Fibroblast of skin of left quadriceps (primary cell): ENCODE measurements at regions not wholly inside any gene's neighbourhood (a gene's known extent, or its start where the extent isn't known, plus 50 kb on each side); places are given as distances from the start of the nearest gene placed in this dataset.

ENCODE experiments used
- DNase-seq, 2 experiments: peaks; one replicate each; pipeline ENCODE4 v3.0.0-alpha.2; 2013; ENCODE audit warnings: low read depth in 2 of 2

DNA sequence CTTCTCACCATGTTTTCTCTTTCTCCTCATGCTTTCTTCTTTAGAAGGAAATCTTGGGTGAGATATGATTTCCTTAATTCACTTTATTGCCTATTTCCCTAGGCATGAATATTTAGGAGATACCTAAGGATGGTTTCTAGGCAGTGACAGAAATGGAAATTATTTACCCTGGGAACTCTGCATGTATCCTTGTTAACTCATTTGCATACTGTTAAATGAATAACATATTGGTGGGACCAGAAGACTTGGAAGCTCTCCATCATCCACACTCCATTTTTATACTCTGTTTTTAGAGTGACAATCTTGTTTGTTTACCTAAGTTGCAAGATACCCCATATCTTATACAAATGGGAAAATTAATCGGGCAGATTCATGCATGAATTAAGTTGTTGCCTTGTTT is 285.7 kb downstream of the RNF144B start:
- DNase-seq = no peak

DNA sequence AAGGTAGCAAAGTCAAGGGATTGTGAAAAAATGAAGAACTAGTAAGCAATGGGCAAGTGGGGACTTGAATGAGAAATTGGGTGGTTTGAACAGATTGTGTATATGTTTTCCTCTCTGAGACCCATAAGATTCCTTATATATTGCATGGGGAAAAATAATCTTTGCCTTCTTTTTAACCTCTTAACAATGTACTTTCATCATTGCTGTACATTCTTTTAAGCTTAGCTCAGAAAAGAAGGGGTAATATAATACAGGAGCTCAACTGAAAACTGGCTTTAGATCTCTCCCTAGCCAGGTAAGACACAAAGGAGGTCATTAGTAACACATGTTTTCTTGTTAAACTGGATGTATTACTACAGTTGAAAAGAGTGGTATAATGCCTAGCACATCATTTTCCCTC is 287.2 kb downstream of the RNF144B start:
- no peak for DNase-seq

DNA sequence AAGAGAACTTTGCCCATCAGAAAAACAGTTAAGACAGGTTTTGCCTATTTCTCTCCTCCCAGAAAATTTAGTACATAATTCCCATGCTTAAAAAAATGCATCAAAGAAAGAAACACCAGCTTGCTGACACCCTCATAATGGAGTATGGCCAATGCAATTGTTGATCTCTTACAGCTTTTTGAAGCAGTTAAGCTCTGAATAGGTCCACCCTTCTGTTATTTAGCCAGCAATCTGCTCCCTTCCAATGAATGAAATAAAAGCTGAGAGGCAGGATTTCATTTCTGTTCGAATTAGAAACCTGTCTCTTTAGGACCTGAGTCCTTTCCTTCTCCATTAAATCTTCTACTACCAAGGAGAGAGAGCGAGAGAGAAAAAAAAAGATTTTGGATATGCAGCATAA is 288.7 kb downstream of the RNF144B start:
- no peak for DNase-seq

DNA sequence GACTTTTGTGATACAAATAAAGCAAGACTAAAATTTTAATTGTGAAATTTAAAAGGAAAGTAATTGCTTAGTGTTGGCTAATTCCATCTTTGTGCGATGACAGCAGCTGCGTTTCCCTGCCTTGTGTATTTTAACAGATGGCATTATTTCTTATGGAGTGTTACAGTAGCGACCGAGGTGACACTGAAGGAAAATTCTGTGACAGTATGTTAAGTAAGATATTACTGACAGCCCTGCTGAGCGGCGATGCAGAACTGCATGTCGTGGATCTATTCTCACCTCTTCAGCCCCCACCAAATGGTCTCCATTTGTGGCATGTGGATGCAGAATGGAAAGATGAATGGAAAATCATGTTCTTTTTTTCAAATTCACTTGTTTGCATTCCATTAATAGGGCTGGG is 289.4 kb downstream of the RNF144B start:
- no peak for DNase-seq

DNA sequence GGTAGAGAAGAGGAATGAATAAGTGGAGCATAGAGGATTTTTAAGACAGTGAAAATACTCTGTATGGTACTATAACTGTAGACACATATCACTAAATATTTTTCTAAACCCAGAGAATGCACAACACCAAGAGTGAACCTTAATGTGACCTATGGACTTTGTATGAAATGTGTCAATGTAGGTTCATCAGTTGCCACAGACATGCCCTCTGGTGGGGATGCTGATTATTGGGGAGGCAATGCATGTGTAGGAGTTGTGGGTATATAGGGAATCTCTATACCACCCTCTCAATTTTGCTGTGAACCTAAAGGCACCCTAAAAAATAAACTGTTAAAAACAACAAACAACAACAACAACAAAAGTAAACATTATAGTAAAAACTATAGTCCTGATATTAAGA is 293.7 kb downstream of the RNF144B start:
- no peak for DNase-seq

DNA sequence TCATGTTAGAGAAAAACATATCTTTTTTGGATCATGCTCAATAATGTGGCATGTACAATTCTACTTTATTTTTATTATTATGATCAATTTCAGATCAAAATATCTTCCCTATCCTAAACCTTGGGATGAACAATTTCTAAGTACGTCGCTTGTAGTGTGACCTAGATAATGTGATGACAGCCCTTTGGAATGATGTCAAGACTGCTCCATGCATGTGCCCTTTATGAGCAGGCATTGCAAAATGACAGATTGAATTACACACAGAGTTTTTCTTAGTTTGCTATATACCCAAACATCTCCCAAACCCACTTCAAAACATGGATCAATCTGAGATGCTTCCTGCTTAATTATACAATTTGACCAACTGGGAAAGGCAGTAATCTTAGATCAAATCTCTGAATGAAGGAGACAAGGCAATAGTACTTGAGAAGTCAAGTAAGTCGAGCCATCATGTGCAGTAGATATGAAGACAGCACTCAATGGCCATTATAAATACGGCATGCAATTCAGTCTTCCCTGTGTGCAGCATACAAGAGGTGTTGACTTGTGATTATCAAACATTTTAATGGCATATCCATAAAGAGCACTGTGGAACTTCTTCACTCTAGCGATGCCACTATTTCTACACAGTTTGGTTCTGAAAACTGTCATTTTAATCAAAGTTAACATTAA is 294.8 kb downstream of the RNF144B start:
- DNase-seq = no peak

DNA sequence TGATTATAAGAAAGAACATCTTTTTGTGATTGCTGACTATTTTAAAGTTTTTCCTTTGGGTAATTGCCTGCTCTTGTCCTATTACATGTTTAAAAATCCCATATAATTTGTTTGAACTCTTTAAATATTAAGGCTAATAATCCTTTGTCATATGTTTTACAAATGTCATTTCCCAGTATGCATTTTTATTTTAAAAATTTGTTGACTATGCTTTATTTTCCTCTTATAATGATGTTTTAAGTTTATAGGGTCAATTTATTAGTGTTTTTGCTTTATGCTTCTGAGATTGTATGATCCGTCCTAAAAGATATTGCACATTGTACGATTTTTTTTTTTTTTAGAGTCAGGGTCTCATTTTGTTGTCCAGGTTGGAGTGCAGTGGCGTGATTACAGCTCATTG is 297.2 kb downstream of the RNF144B start:
- DNase-seq = no peak

DNA sequence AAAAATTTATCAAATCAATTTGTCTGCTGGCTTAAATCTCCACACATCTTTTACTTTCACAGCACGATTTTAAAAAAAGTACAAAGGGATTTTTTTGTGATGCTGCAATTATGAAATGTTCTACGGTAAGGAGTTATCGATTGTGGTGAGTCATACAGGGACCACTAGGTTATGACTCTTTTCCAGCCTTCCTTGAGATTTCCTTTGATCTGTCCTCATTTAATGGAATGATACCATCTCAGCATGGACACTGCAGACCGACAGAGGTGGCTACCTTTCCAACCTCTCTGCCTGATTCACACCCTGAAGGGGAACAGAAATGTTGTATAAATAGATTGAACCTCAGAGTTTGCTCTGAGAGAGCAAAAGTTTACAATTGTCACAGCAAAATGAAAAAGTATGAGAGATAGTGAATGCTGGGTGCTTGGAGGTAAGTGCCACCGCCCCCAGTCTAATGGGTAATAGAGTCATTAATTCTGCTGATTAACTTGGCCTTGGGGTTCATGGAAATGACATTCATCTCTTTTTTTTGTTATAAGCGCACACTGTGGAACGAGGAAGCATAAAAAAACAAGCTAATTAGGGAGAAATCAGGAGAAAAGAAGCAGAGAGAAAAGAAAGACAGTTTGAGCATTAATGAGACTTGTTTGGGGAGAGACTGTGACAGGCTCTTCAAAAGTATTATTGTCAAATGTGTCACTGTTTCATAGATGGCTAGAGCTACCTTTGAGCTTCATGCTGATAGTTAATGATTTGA is 306.0 kb downstream of the RNF144B start:
- no peak for DNase-seq

DNA sequence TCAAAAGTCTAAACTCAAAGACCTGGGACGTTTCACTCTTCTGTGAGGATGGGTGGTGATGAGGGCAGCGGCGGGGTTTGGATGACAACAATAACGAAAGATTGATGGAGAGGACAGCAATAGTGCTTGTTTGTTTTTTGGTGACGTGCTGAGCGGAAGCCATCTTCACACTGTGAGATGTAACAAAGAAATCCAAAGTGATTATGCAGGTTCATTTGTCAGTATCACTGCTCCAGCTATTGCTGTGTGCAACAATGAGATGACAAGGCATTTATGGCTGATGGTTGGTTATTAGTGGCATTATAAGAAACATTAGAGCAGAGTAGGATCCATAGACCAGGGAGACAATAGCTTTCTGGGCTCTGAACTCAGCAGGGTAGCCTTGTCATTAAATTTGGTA is 306.7 kb downstream of the RNF144B start:
- no peak for DNase-seq

DNA sequence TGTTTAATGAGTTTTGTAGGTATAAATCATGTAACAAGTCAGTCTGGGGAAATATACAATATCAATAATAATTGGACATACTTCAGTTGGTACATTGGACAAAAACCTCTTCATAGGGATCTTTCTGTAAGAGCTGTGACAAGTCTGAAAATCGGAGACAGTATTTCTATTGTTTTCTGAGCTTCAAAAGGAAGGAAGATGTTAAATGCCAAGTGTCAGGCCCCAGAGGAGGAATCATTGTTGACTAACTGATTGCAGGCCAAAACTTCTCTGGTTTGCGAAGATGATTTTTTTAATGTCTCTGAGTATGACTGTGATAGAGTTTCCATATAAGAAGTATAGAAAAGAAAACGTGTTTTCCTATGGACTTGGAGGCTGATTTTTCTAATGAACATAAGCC is 316.4 kb downstream of the RNF144B start:
- DNase-seq = no peak

DNA sequence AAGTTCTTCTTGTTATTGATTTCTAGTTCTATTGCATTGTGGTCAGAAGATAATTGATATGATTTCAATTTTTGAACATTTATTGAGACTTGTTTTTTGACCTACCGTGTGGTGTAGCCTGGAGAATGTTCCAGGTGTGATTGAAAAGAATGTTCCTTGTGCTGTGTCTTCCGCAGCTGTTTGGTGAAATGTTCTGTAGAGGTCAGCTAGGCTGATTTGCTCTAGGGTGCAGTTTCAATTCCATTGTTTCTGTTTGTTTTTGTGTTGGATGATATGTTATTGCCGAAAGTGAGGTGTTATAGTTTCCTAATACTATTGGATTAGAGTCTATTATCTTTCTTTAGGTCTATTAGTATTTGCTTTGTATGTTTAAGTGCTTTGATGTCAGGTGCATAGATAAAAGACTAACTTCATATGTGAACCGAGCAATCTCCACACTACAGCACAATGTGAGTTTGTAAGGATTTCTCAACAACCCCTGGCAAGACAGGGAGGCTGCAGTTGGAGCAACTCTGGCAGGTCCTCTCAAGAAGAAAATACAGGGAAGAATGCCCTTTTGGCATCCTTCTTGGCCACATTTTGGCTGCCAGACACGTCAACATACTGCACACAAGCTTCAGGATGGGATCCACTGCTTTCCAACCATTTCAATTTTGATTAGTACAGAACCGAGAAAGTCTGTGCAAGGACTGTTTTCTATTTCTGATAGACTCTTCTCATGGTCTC is 320.7 kb downstream of the RNF144B start:
- DNase-seq = no peak

DNA sequence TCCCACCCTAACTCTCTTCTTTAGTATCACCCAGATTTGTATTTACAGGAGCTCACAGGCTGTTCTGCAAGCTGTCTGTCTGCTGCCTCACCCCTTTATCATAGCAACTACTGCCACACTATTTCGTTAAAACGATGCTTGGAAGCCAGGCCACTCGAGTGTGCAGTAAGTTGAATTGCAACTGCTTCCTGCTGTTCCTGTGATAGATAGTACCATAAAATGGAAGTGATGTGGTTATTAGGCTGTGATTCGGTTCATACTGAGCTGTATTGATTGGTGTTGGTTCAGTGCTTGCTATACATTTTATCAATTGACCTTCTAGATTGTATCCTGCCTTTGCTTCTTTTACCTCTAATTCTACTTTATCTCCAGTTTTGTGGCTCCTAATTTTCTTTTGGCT is 325.4 kb downstream of the RNF144B start:
- DNase-seq = no peak

DNA sequence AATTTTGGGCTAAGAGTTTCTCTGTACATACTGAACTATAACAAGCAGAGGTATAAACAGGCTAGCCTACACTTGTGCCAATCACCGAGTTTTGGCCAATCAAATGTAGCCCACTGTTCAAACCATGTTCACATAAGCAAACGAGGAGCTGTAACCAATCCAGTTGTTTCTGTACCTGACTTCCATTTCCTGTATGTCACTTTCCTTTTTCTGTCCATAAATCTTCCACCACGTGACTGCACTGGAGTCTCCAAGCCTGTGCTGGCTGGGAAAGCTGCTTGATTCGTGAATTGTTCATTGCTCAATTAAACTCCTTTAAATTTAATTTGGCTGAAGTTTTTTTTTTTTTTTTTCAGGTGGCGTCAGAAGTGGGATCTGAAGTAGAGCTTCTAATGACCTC is 332.9 kb downstream of the RNF144B start:
- no peak for DNase-seq

DNA sequence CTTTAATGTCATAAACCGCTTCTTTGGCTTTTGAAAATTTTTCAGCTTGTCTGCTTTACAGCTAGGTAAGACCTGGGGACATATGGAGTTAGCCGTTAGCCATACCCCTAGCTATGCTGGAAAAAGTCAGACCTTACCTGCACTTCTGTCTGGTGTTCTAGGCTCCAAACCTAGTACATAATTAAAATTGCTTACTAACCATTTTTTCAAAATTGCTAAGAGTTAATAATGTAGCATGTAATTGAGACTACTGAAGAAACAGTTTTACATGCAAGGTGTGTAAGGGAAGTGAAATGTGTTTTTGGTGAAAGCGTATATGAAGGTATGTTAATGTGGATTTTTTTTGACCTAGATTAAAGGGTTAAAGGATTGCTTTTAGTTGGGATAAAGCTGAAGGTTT is 336.9 kb downstream of the RNF144B start:
- DNase-seq = no peak

DNA sequence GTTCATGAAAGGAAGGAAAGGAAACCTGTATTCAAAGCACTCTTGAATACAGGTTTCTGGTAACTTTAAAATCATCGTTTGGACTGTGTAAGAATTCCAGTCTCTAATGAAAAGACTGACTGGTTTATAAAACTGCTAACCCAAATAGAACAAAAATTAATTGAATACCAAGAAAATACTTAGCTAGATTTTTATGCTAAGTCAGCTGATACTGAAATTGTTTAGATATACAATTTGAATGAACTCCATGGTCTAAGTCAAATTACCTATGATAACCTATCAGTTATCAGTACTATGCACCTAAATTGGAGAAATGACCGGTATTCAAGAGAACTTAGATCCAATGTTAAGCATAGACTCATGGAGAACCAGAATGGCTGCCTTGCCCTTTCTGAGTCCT is 338.3 kb downstream of the RNF144B start:
- DNase-seq = no peak

DNA sequence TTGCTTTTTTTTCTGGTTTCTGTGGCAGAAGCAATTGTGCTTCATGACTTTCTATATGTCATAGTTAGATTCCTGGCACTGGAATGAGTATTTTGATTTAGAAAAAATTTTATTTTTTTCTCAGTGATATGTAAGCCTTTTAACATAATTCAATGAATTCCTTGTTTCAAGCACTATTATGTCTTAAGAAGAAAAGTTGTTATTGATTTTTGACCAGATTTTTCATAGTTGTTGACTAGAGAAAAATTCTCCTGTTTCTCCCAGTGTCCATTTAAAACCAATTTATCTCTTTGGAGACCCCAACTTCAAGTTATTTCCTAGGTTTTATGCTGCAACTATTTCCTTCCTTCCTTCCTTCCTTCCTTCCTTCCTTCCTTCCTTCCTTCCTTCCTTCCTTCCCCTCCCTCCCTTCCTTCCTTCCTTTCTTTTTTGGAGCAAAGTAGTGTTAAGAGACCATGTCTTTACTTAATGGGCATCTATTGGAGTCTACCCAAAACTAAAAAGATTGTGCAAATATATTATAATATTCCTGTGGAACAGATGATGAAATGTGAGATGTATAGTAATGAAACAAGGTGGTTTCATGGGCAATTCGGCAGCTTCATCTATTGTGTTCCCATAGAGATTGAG is 346.9 kb downstream of the RNF144B start:
- no peak for DNase-seq

DNA sequence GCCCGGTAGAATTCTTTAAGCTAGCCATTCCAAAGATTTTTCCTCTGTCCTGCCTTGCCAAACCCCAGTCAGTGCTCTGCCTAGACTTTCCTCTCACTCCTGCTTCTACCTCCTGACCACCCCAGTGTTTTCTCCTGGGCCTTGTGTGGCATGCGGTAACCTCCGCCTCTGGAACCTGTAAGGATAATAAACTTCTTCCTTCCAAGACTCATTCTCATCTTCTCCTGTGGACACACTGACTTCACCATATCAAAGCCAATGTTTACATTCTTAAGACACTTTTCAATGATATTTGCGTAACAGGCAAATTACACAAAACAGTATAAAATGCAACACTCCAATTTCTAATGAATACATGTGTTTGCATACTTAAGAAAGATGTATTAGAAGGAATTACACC is 354.6 kb downstream of the RNF144B start:
- DNase-seq = no peak

DNA sequence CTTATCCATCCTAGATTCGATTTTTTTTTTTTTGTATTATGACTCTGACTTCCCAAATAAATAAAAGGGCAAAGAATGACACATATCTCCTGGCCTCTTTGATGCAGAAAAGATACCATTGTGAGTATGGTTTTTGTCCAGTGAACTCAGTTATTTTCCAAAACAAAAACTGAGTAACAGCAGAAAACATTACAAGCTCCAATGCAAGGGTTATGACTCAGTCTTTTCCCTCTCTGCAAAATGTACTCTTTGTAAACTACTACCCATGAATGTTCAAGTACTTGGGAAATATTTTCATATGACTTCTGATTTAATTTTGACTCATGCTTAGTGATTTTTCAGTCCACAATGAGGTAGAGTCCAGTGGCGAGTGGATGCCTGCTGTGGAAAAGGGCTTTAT is 355.3 kb downstream of the RNF144B start:
- DNase-seq = no peak

DNA sequence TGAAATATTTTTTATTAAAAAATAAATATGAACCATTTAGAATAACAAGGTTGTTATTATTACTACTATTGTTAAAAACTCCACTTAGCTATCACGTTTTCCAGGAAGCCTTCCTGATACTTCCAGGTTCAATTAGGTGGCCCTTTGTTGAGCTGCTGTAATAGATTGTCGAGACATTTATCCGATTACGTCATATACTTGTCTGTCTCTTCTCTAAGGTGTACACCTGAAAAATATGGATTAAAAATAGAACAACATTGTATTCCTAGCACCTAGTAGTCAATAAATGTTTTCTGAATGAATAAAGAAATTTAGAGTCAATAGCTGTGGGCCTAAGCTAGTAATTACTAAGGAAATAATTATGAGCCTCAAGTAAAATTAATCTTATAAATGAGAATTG is 359.6 kb downstream of the RNF144B start:
- DNase-seq = no peak

DNA sequence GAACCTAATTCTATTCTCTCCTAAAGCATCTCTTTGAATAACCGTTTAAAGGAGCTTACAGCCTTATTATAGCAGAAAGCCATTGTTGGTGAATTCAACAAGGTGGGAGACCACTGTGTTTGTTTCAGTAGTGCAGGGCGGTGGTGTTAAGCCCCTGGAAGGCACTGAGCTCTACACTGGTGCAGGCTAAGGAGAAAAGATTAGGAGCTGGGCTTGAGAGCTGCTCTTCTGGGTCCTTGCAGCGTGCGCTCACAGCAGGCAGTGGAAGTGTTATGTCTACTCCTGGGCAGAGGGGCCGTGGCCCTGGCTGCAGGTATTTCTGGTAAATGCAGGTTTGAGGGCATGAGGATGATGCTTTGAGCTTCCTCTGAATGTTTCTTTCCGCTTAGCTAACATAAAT is 361.2 kb downstream of the RNF144B start:
- no peak for DNase-seq

DNA sequence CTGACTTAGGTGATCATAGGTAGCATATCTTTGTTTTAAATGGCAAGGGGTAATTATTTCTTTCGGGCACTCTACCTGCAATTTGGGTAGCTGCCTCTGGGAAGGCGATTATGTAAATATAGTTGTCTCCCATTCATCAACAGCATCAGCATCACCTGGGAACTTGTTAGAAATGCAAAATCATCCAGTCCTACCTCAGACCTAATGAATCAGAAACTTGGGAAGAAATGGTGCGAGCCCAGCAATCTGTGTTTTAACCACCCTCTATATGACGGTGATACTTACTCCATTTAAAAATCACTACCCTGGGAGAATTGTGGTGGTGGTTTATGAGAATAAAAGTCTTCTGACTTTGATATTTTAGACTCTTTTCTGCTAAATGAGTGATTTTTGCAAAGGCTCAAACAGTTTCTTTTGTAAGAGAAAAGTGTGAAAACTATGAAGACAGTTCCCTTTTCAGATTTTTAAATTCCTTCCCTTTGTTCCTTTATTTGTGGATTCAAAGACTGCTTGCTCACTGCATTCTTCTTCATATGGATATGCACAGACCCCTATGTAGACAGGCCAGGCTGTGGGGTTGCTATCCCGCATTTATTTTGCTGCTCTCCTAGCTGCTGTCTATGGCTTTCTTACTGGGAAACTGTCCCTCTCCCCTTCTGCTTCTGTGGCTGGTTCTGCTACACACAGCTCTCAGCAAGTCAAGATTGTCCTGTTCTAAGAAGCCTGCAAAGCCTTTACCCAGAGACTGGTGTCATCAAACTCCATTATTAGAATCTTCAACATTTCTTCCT is 365.3 kb downstream of the RNF144B start:
- no peak for DNase-seq

DNA sequence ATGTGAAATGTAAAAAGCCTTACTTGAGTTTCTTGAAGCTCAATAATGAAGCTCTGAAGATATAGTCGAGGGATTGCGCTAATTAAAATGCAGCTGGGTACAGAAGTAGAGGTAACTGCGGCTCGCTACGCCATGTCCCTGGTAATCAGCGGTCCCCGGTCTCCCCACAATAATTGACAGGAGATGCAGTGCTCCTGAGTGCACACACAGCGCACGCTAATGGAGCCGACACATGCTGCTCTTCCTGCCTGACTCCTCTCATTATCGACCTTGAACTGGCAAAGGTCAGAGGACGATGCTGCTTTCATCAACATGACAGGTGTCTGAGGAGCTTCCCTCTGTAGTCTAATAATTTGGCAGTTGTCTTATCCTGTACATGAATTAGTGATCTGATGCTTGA is 365.9 kb downstream of the RNF144B start:
- DNase-seq = no peak
